Peyer's patch (tissue), 4 donors: ENCODE measurements at regions not wholly inside any gene's neighbourhood (a gene's known extent, or its start where the extent isn't known, plus 50 kb on each side); places are given as distances from the start of the nearest gene placed in this dataset.
"Not testable (repeated sequence)": the region's sequence is repeated elsewhere in the genome, so short reads cannot be mapped to it uniquely, and the experiment has no call there.

Experiments used
- CTCF ChIP-seq, 6 experiments: fragments of 450-650 bp in 4 of 6; fragments of 200-600 bp in 2 of 6; sonication (generic) in 1 of 6; IDR thresholded peaks; one replicate each; pipeline ENCODE4 v1.5.1; 2017 to 2019; ENCODE audit warnings: antibody characterized with exemption in 6 of 6, mild to moderate bottlenecking in 3 of 6, moderate library complexity in 1 of 6
- POLR2A ChIP-seq, 2 donors: fragments of 450-650 bp; IDR thresholded peaks; one replicate each; pipeline ENCODE4 v1.5.1; 2017; ENCODE audit warnings: antibody characterized with exemption in 2 of 2, mild to moderate bottlenecking in 2 of 2, moderate library complexity in 2 of 2

- not testable (repeated sequence) for TF ChIP-seq POLR2A, CTCF (IDR thresholded peaks at IDR 0.05)
These were observed 757.6 kb upstream of the DEFB115 start for GRCh38 chr20:30499716-30500446.
